ENCODE measurements at regions not wholly inside any gene's neighbourhood (a gene's known extent, or its start where the extent isn't known, plus 50 kb on each side); places are given as distances from the start of the nearest gene placed in this dataset.

DNA sequence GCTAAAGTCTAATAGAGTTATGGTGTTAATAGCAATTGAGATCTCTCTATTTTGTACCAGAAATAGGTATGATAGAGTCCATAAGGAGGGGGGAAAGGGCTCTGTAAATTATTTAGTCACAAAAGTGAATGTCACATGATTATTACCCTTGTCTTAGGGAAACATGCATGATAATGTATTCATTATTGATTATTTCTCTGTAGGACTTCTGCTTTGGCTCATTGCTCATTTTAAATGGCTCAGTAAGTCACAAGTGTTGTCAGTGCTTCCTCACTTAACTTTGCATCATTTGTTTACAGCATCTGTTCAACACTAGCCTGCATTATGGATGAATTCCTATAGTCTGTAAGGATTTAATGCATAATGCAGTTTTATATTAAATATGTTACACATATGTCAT is 788.8 kb upstream of the EDIL3 start:
- TF ChIP-seq, protein P1, sequence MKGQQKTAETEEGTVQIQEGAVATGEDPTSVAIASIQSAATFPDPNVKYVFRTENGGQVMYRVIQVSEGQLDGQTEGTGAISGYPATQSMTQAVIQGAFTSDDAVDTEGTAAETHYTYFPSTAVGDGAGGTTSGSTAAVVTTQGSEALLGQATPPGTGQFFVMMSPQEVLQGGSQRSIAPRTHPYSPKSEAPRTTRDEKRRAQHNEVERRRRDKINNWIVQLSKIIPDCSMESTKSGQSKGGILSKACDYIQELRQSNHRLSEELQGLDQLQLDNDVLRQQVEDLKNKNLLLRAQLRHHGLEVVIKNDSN (IDR thresholded peaks at IDR 0.05) = no peak
- TF ChIP-seq, protein P2, sequence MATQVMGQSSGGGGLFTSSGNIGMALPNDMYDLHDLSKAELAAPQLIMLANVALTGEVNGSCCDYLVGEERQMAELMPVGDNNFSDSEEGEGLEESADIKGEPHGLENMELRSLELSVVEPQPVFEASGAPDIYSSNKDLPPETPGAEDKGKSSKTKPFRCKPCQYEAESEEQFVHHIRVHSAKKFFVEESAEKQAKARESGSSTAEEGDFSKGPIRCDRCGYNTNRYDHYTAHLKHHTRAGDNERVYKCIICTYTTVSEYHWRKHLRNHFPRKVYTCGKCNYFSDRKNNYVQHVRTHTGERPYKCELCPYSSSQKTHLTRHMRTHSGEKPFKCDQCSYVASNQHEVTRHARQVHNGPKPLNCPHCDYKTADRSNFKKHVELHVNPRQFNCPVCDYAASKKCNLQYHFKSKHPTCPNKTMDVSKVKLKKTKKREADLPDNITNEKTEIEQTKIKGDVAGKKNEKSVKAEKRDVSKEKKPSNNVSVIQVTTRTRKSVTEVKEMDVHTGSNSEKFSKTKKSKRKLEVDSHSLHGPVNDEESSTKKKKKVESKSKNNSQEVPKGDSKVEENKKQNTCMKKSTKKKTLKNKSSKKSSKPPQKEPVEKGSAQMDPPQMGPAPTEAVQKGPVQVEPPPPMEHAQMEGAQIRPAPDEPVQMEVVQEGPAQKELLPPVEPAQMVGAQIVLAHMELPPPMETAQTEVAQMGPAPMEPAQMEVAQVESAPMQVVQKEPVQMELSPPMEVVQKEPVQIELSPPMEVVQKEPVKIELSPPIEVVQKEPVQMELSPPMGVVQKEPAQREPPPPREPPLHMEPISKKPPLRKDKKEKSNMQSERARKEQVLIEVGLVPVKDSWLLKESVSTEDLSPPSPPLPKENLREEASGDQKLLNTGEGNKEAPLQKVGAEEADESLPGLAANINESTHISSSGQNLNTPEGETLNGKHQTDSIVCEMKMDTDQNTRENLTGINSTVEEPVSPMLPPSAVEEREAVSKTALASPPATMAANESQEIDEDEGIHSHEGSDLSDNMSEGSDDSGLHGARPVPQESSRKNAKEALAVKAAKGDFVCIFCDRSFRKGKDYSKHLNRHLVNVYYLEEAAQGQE (IDR thresholded peaks at IDR 0.05; ENCODE audit: low read depth) = no peak
- no peak for TF ChIP-seq CREB1 (IDR thresholded peaks at IDR 0.05; ENCODE audit: low read depth)
- no peak for TF ChIP-seq CEBPB (IDR thresholded peaks at IDR 0.05)
- no peak for TF ChIP-seq RAD21 (IDR thresholded peaks at IDR 0.05; ENCODE audit: low read depth)
